MM.1S (cell line): ENCODE measurements at regions not wholly inside any gene's neighbourhood (a gene's known extent, or its start where the extent isn't known, plus 50 kb on each side); places are given as distances from the start of the nearest gene placed in this dataset.

Source experiments
- DNase-seq: peaks from one replicate; pipeline ENCODE4 v3.0.0-alpha.2; 2015
- H2AFZ ChIP-seq: fragments of 300-600 bp; sonication (generic); 2 replicates; pipeline ENCODE4 v1.6.0; 2016; ENCODE audit warnings: antibody characterized with exemption, low read length
- H3F3A ChIP-seq: fragments of 300-600 bp; sonication (generic); 2 replicates; pipeline ENCODE4 v1.6.1; 2016; ENCODE audit warnings: mild to moderate bottlenecking, antibody characterized with exemption, low read length, moderate library complexity, mixed read lengths; ENCODE audit not compliant: insufficient read depth
- H3K27ac ChIP-seq: fragments of 300-600 bp; sonication (generic); 2 replicates; pipeline ENCODE4 v1.5.1; 2016; ENCODE audit warnings: mild to moderate bottlenecking, low read length
- H3K27me3 ChIP-seq: fragments of 300-600 bp; sonication (generic); replicated peaks from 2 replicates; pipeline ENCODE4 v1.6.0; 2016; ENCODE audit warnings: low read length; ENCODE audit not compliant: insufficient read depth
- H3K36me3 ChIP-seq: fragments of 300-600 bp; sonication (generic); replicated peaks from 2 replicates; pipeline ENCODE4 v1.6.1; 2016; ENCODE audit warnings: mild to moderate bottlenecking, low read length, mixed read lengths; ENCODE audit not compliant: insufficient read depth
- H3K4me1 ChIP-seq: fragments of 300-600 bp; sonication (generic); 2 replicates; pipeline ENCODE4 v1.6.1; 2016; ENCODE audit warnings: low read length, mixed read lengths
- H3K4me2 ChIP-seq: fragments of 300-600 bp; sonication (generic); 2 replicates; pipeline ENCODE4 v1.6.0; 2016; ENCODE audit warnings: low read depth, low read length
- H3K4me3 ChIP-seq: fragments of 300-600 bp; sonication (generic); 2 replicates; pipeline ENCODE4 v1.5.1; 2016; ENCODE audit warnings: low read length, mixed read lengths
- H3K79me2 ChIP-seq: fragments of 300-600 bp; sonication (generic); 2 replicates; pipeline ENCODE4 v1.6.1; 2016; ENCODE audit warnings: mixed run types, low read length, mixed read lengths
- H3K9ac ChIP-seq: fragments of 300-600 bp; sonication (generic); 2 replicates; pipeline ENCODE4 v1.6.1; 2016; ENCODE audit warnings: low read length, mixed read lengths
- H3K9me2 ChIP-seq: fragments of 300-600 bp; sonication (generic); replicated peaks from 2 replicates; pipeline ENCODE4 v1.6.1; 2016; ENCODE audit warnings: mild to moderate bottlenecking, low read length, mixed read lengths; ENCODE audit not compliant: insufficient read depth
- H3K9me3 ChIP-seq: fragments of 300-600 bp; sonication (generic); replicated peaks from 2 replicates; pipeline ENCODE4 v1.6.1; 2016; ENCODE audit warnings: mild to moderate bottlenecking, low read length, mixed read lengths; ENCODE audit not compliant: insufficient read depth
- H4K20me1 ChIP-seq: fragments of 300-600 bp; sonication (generic); 2 replicates; pipeline ENCODE4 v1.6.1; 2016; ENCODE audit warnings: mild to moderate bottlenecking, low read length, moderate library complexity, mixed read lengths; ENCODE audit not compliant: insufficient read depth
- EZH2 ChIP-seq: fragments of 300-600 bp; sonication (generic); optimal IDR thresholded peaks from 2 replicates; pipeline ENCODE3; 2017; ENCODE audit warnings: low read depth, mild to moderate bottlenecking, antibody characterized with exemption, low read length, mixed read lengths
- EZH2phosphoT487 ChIP-seq: fragments of 300-600 bp; sonication (generic); IDR thresholded peaks from 2 replicates; pipeline ENCODE4 v1.6.1; 2018; ENCODE audit warnings: antibody characterized with exemption, low read length
- TF ChIP-seq, protein P1 (sequence below): fragments of 300-600 bp; sonication (generic); IDR thresholded peaks from 2 replicates; pipeline ENCODE4 v1.5.1; 2016; ENCODE audit warnings: antibody characterized with exemption, low read length, mixed read lengths

DNA sequence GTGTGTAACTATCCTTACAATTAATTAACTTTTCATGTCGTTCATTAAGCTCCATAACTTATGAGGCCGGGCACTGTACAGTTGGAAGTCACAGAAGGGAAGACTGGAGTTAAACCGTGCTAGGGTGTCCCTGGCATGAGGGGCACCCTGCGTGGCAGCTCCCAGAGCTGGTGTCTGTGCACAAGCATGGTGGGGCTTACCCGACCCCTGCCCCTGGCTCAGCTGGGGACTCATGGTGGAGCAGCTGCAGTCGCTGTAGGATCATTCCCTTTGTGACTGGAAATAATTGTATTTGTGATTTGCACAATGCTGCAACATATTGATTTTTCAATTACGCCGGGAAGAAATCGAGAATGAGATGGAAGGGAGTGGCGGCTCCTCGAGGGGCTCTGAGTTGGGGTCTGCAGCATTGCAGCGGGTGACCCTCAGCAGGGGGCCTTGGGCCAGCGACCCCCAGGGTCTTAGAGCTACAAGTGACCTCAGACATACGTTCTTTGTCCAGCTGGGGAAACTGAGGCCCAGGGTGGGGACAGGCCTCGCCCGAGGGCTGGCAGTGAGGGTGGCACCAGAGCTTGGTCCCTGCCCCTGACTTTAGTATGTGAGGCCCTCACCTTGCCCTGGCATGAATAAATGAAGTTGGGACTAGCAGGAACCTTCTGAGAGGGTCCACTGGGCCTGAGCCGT, 125.4 kb downstream of the KIF26A start:
- H3K27me3 ChIP-seq: peaks cover 25% of the 10 kb centered on the region; the same call in 1 of the 2 replicates
- H3K36me3 ChIP-seq: no peaks in the 10 kb centered on the region
- TF ChIP-seq EZH2phosphoT487 (no peak), EZH2 (no peak)
- TF ChIP-seq, protein P1, sequence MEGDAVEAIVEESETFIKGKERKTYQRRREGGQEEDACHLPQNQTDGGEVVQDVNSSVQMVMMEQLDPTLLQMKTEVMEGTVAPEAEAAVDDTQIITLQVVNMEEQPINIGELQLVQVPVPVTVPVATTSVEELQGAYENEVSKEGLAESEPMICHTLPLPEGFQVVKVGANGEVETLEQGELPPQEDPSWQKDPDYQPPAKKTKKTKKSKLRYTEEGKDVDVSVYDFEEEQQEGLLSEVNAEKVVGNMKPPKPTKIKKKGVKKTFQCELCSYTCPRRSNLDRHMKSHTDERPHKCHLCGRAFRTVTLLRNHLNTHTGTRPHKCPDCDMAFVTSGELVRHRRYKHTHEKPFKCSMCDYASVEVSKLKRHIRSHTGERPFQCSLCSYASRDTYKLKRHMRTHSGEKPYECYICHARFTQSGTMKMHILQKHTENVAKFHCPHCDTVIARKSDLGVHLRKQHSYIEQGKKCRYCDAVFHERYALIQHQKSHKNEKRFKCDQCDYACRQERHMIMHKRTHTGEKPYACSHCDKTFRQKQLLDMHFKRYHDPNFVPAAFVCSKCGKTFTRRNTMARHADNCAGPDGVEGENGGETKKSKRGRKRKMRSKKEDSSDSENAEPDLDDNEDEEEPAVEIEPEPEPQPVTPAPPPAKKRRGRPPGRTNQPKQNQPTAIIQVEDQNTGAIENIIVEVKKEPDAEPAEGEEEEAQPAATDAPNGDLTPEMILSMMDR: no peak
- no peak overlapping the region for H3K4me2 ChIP-seq
- H3F3A ChIP-seq: no peaks in the 10 kb centered on the region
- no peak overlapping the region for H3K9ac ChIP-seq
- no peak overlapping the region for H3K27ac ChIP-seq
- H4K20me1 ChIP-seq: no peaks in the 10 kb centered on the region
- no peaks in the 10 kb centered on the region for H3K9me3 ChIP-seq
- DNase-seq: no peak
- no peaks in the 10 kb centered on the region for H3K4me1 ChIP-seq
- no peaks in the 10 kb centered on the region for H3K9me2 ChIP-seq
- H3K79me2 ChIP-seq: no peaks in the 10 kb centered on the region
- H2AFZ ChIP-seq: no peak overlapping the region
- H3K4me3 ChIP-seq: no peak overlapping the region

DNA sequence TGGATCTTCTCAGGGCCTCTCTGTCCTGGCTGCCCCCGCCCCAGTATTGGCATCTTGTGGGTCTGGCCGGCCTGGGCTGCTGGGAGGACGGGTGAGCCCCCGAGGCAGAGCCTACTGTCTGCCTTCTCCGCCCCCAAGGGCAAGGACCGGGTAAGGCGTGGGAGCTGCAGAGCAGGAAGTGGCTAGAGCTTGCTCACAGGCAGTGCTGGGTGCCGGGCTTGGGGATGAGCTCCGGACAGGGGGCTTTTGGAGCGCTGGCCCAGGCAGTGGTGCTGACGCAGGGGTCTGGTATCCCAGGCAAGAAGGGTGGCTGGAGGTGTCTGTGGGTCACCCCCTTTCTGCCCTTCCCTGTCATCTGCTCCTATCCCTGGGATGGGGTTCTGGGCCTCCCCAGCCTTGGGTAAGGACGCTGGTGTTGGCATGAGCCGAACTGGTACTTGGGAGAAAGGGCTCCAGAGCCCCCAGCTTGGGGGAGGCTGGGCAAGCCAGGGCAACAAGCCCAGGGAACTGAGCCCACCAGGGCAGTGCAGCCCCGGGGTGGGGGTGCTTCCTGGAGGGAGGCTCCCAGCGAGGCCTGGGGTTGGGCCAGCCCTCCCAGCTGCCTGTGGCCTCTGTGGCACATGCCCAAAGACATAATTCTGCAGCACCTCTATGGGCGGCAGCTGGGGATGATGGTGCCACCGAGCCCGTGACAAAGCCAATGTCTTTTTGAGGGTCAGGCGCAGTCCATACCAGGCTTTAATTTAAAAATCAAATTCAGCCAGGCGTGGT, 126.3 kb downstream of the KIF26A start:
- Histone ChIP-seq H3K36me3 (no peaks in the 10 kb centered on the region), H2AFZ (no peak overlapping the region), H3K9me3 (no peaks in the 10 kb centered on the region), H4K20me1 (no peaks in the 10 kb centered on the region), H3K27me3 (peaks cover 31% of the 10 kb centered on the region; the same call in 1 of the 2 replicates), H3K27ac (no peak overlapping the region), H3K79me2 (no peaks in the 10 kb centered on the region), H3K9ac (no peak overlapping the region), H3K4me3 (no peak overlapping the region), H3K4me2 (no peak overlapping the region), H3K4me1 (no peaks in the 10 kb centered on the region), H3F3A (no peaks in the 10 kb centered on the region), H3K9me2 (no peaks in the 10 kb centered on the region)
- no peak for DNase-seq
- TF ChIP-seq EZH2 (no peak), EZH2phosphoT487 (no peak)
- TF ChIP-seq, protein P1: no peak

DNA sequence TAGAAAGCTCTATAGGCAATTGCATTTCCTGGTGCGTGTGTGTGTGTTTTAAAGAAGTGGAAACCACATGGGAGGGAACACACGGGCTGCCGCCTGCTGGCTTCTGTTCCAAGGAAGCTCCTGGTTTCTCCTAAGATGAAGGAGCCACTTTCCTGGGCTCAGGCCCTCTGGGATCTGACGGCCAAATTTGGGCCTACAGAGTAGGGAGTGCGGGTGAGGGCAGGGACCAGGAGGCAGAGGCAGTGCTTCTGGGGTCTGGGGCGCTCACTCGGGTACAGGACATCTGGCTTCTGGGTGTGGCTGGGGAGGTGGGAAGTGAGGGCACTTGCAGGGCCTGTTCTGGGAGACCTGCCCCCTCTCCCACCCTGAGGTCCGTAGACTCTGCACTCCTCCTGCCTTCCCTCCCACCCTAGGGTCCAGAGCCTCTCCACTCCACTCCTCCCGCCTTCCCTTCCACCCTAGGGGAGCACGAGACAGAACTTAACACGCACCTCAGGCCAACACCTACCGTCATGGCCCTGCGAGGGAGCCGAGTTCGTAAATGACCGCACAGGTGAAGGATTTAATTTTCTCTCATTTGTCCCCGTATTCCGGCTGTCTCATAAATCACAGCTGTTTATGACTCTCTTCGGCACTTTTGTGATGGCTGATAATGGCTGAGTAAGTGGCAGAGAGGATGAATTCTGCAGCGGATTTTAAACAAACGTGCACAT, 127.7 kb downstream of the KIF26A start:
- Histone ChIP-seq H4K20me1 (no peaks in the 10 kb centered on the region), H3F3A (no peaks in the 10 kb centered on the region), H3K36me3 (no peaks in the 10 kb centered on the region), H3K79me2 (no peaks in the 10 kb centered on the region), H3K27me3 (peaks cover 20% of the 10 kb centered on the region), H3K9me3 (no peaks in the 10 kb centered on the region), H3K9me2 (no peaks in the 10 kb centered on the region), H3K27ac (no peak overlapping the region), H3K4me3 (no peak overlapping the region), H3K9ac (no peak overlapping the region), H3K4me1 (no peaks in the 10 kb centered on the region), H2AFZ (no peak overlapping the region), H3K4me2 (no peak overlapping the region)
- DNase-seq: no peak
- TF ChIP-seq, protein P1: no peak
- TF ChIP-seq EZH2: no peak
- no peak for TF ChIP-seq EZH2phosphoT487
